ENCODE measurements at regions not wholly inside any gene's neighbourhood (a gene's known extent, or its start where the extent isn't known, plus 50 kb on each side); places are given as distances from the start of the nearest gene placed in this dataset.

DNA sequence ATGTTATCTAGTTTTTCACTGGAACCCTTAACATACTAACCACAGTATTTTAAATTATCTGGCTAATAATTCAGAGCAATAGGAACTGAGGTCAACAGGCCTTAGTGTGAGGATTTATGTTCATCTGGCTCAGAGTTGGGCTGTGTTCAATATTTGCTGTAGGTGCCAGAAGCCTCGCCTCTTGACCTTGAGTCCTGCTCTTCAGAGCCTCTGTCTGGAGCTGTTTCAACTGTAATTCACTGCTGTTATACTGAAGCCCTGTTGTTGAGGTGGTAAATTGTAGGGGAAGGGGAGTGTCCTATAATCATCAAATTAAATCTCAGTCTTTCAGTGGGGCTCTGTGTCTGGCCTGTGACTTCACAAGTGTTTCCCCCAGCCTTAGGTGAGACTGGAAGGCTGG lies 184.4 kb downstream of the CDH26 start:
- Mint-ChIP-seq H3K36me3 (no peaks in the 10 kb centered on the region), H3K27ac (no peak overlapping the region), H3K9me3 (no peaks in the 10 kb centered on the region), H3K27me3 (no peaks in the 10 kb centered on the region), H3K4me1 (ENCODE audit: low read depth in 2 of 2) (peaks cover 0 to 37% of the 10 kb centered on the region in 2 donors), H3K4me3 (no peak overlapping the region)
- no peak for DNase-seq (ENCODE audit: low spot score)
- no peak for ATAC-seq

DNA sequence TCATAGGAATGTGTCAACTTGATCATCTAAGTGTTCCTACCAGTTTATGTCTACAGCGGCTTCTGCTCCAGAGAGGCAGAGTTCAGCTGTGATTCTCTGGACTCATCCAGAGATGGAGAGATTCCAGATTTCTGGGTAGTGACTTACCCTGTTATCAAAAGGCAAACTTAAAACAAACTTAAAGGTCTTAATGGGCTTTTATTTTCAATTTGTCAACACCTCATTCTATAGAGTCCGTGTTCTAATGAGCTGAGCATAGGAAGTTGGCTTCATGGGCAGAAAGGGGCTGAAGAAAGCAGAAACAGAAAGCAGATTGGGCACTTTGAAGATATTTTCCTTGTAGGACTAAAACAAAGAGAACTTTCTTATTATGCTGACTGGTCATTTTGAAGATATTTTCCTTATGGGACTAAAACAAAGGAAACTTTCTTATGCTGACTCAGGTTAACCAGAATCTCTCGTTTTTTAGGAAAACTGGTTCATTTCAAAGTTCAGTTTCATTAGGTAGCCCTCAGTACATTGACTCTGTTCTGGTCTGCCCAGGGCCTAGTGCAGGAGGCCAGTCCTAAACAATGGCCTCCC lies 185.1 kb downstream of the CDH26 start:
- Mint-ChIP-seq H3K4me3 (no peak overlapping the region), H3K9me3 (no peaks in the 10 kb centered on the region), H3K36me3 (no peaks in the 10 kb centered on the region), H3K4me1 (ENCODE audit: low read depth in 2 of 2) (peaks cover 0 to 32% of the 10 kb centered on the region in 2 donors), H3K27ac (no peak overlapping the region), H3K27me3 (no peaks in the 10 kb centered on the region)
- no peak for DNase-seq (ENCODE audit: low spot score)
- no peak for ATAC-seq

GRCh38 chr20:60144404-60144803 lies 186.2 kb downstream of the CDH26 start:
- Mint-ChIP-seq H3K36me3 (no peaks in the 10 kb centered on the region), H3K4me1 (ENCODE audit: low read depth in 2 of 2) (peaks cover 0 to 22% of the 10 kb centered on the region in 2 donors), H3K4me3 (no peak overlapping the region), H3K27ac (no peak overlapping the region), H3K27me3 (no peaks in the 10 kb centered on the region), H3K9me3 (no peaks in the 10 kb centered on the region)
- ATAC-seq (no peak), DNase-seq (ENCODE audit: low spot score) (no peak)

GRCh38 chr20:60144974-60145527 lies 186.8 kb downstream of the CDH26 start:
- Mint-ChIP-seq H3K36me3 (no peaks in the 10 kb centered on the region), H3K4me1 (ENCODE audit: low read depth in 2 of 2) (peaks cover 0 to 20% of the 10 kb centered on the region in 2 donors), H3K9me3 (no peaks in the 10 kb centered on the region), H3K27ac (no peak overlapping the region), H3K4me3 (no peak overlapping the region), H3K27me3 (no peaks in the 10 kb centered on the region)
- ATAC-seq (no peak), DNase-seq (ENCODE audit: low spot score) (no peak)

- Mint-ChIP-seq H3K4me3 (no peak overlapping the region), H3K27me3 (no peaks in the 10 kb centered on the region), H3K4me1 (ENCODE audit: low read depth in 2 of 2) (peaks cover 0 to 5% of the 10 kb centered on the region in 2 donors), H3K36me3 (no peaks in the 10 kb centered on the region), H3K27ac (no peak overlapping the region), H3K9me3 (no peaks in the 10 kb centered on the region)
- no peak for ATAC-seq
- no peak for DNase-seq (ENCODE audit: low spot score)
These were observed 188.8 kb downstream of the CDH26 start for GRCh38 chr20:60147004-60147403.

GRCh38 chr20:60148885-60149284 lies 190.7 kb downstream of the CDH26 start:
- H3K4me1 Mint-ChIP-seq (ENCODE audit: low read depth in 2 of 2) = peaks cover 0 to 5% of the 10 kb centered on the region in 2 donors

DNA sequence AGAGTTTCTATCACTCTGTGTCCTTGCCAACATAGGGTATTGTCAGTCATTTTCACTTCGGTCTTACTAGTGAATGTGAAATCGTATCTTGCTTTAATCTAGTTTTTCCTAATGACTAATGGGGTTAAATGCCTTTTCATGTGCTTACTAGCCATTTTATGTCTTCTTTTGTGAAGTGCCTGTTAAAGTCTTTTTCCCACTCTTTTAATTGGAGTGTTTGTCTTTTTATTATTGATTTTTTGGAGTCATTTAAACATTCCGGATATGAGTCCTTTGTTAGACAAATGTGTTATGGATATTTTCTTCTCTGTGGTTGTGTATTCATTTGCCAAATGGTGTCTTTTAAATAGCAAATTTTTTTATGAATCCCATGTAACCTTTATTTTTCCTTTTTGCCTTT lies 194.6 kb downstream of the CDH26 start:
- Mint-ChIP-seq H3K27me3 (no peaks in the 10 kb centered on the region), H3K36me3 (peaks cover 6% of the 10 kb centered on the region), H3K4me1 (ENCODE audit: low read depth in 2 of 2) (no peaks in the 10 kb centered on the region), H3K4me3 (no peak overlapping the region), H3K9me3 (no peaks in the 10 kb centered on the region), H3K27ac (no peak overlapping the region)
- DNase-seq (ENCODE audit: low spot score) (no peak), ATAC-seq (no peak)

More at GRCh38 chr20:60148885-60149284, 190.7 kb downstream of the CDH26 start:
- Mint-ChIP-seq H3K27me3 (no peaks in the 10 kb centered on the region), H3K9me3 (no peaks in the 10 kb centered on the region), H3K27ac (no peak overlapping the region), H3K4me3 (no peak overlapping the region), H3K36me3 (no peaks in the 10 kb centered on the region)
- DNase-seq (ENCODE audit: low spot score) (no peak), ATAC-seq (no peak)

DNA sequence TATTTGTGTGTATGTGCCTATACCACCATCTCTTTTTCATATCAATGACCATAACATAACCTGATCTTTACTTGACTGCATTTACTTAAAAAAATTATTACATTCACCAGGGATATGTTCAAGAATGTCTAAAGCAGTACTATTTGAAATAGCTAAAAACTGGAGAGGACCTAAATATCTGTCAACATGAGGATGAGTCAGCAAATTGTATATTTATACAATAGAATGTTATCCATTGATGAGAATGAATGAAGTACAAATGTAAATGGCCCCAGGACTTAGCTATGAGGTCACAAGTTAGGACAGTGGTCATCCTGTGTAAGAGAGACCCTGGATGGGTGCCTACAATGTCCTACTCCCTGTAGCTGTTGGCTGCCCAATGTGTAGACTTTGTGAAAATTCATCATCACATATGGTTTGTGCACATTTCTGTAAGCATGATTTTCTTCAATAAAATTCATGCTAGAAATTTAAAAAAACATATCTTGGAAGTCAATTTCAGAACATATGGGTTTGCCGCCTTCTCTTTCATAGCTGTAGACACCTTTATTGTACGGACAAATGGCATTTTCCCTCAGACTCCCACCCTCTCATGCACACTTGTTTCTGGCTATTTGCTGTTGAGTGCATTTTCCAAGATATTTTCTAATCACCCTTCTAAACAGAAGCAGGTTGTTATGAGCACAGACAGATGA lies 202.4 kb downstream of the CDH26 start:
- H3K27me3 Mint-ChIP-seq = no peaks in the 10 kb centered on the region
- DNase-seq (ENCODE audit: low spot score) (no peak), ATAC-seq (no peak)
- H3K4me1 Mint-ChIP-seq (ENCODE audit: low read depth in 2 of 2) = peaks cover 0 to 7% of the 10 kb centered on the region in 2 donors
- H3K4me3 Mint-ChIP-seq = no peak overlapping the region
- no peaks in the 10 kb centered on the region for H3K9me3 Mint-ChIP-seq
- H3K36me3 Mint-ChIP-seq = peaks cover 10% of the 10 kb centered on the region
- H3K27ac Mint-ChIP-seq = no peak overlapping the region

- no peaks in the 10 kb centered on the region for H3K9me3 Mint-ChIP-seq
- H3K4me1 Mint-ChIP-seq (ENCODE audit: low read depth in 2 of 2) = peaks cover 19 to 37% of the 10 kb centered on the region in 2 donors
- DNase-seq (ENCODE audit: low spot score) = no peak
- peak overlapping the region in 1 of 2 donors; percentile 30 for H3K27ac Mint-ChIP-seq
- ATAC-seq = peak; percentile 88 to 89
- peak overlapping the region; percentile 31 for H3K4me3 Mint-ChIP-seq
- no peaks in the 10 kb centered on the region for H3K27me3 Mint-ChIP-seq
- H3K36me3 Mint-ChIP-seq = no peaks in the 10 kb centered on the region
These were observed 209.6 kb downstream of the CDH26 start for GRCh38 chr20:60167812-60168211.

DNA sequence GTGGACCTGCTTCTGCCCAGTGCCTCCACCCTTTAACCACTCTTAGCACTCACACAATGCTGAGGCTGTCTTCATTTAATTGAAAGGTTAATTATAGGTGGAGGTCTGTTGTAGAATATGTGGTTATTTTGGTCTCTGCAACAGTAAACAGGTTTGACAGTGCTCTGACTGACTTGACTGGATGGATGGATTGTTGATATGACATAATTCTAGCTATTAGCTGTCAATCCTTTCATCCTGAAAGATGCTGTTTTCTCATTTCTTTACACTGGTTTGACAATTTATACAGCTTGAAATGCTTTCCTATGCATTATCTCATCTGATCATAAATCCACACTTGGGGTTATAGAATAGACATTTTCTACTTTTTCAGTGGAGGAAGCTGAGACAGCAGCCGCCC lies 210.7 kb downstream of the CDH26 start:
- DNase-seq (ENCODE audit: low spot score) (no peak), ATAC-seq (no peak)
- H3K27me3 Mint-ChIP-seq = no peaks in the 10 kb centered on the region
- H3K36me3 Mint-ChIP-seq = no peaks in the 10 kb centered on the region
- no peak overlapping the region for H3K4me3 Mint-ChIP-seq
- no peak overlapping the region for H3K27ac Mint-ChIP-seq
- peaks cover 19 to 41% of the 10 kb centered on the region in 2 donors for H3K4me1 Mint-ChIP-seq (ENCODE audit: low read depth in 2 of 2)
- H3K9me3 Mint-ChIP-seq = no peaks in the 10 kb centered on the region

- H3K27ac Mint-ChIP-seq = no peak overlapping the region
- DNase-seq (ENCODE audit: low spot score) (no peak), ATAC-seq (no peak)
- H3K9me3 Mint-ChIP-seq = no peaks in the 10 kb centered on the region
- peaks cover 19 to 41% of the 10 kb centered on the region in 2 donors for H3K4me1 Mint-ChIP-seq (ENCODE audit: low read depth in 2 of 2)
- no peaks in the 10 kb centered on the region for H3K27me3 Mint-ChIP-seq
- H3K4me3 Mint-ChIP-seq = no peak overlapping the region
- H3K36me3 Mint-ChIP-seq = no peaks in the 10 kb centered on the region
These were observed 211.9 kb downstream of the CDH26 start for GRCh38 chr20:60170116-60170515.

DNA sequence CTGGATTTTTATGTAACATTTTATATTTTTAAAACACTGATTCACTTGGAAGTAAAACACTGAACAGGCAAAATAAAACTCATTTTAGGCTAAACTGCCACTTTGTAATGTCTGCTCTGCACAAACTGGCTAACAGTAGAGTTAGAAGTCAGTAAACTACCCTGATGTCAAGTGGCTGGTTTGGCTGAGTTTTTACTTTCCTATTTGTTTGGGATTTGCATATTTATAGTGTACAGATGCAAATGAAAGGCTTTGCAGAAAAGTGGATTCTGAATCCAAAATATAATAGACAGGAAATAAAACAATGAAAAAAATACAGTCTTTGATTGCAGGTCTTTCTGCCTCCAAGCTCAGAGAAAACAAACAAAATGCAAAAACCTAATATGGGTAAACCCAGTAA lies 213.1 kb downstream of the CDH26 start:
- Mint-ChIP-seq H3K27ac (no peak overlapping the region), H3K27me3 (no peaks in the 10 kb centered on the region), H3K4me3 (no peak overlapping the region), H3K4me1 (ENCODE audit: low read depth in 2 of 2) (peaks cover 19 to 44% of the 10 kb centered on the region in 2 donors), H3K9me3 (no peaks in the 10 kb centered on the region), H3K36me3 (no peaks in the 10 kb centered on the region)
- ATAC-seq = no peak
- DNase-seq (ENCODE audit: low spot score) = no peak

- Mint-ChIP-seq H3K27ac (no peak overlapping the region), H3K27me3 (no peaks in the 10 kb centered on the region), H3K9me3 (no peaks in the 10 kb centered on the region), H3K4me1 (ENCODE audit: low read depth in 2 of 2) (peaks cover 17 to 41% of the 10 kb centered on the region in 2 donors), H3K36me3 (no peaks in the 10 kb centered on the region), H3K4me3 (no peak overlapping the region)
- no peak for DNase-seq (ENCODE audit: low spot score)
- no peak for ATAC-seq
These were observed 213.5 kb downstream of the CDH26 start for GRCh38 chr20:60171738-60172137.

GRCh38 chr20:60172346-60172984 lies 214.2 kb downstream of the CDH26 start:
- Mint-ChIP-seq H3K4me1 (ENCODE audit: low read depth in 2 of 2) (peaks cover 10 to 39% of the 10 kb centered on the region in 2 donors), H3K27me3 (no peaks in the 10 kb centered on the region), H3K4me3 (no peak overlapping the region), H3K9me3 (no peaks in the 10 kb centered on the region), H3K36me3 (no peaks in the 10 kb centered on the region), H3K27ac (no peak overlapping the region)
- ATAC-seq (no peak), DNase-seq (ENCODE audit: low spot score) (no peak)

Data from natural killer cell treated with Interleukin-12 subunit alpha and Interleukin-12 subunit beta and Interleukin-15 and Interleukin-18, amount 100 ng/mL, for 72 hours (primary cell).